Endodermal cell (in vitro differentiated cells): ENCODE measurements at regions not wholly inside any gene's neighbourhood (a gene's known extent, or its start where the extent isn't known, plus 50 kb on each side); places are given as distances from the start of the nearest gene placed in this dataset.

Experiments
- DNase-seq: peaks from one replicate; pipeline ENCODE4 v3.0.0-alpha.2; 2017
- H3K27ac ChIP-seq: 2 replicates; pipeline ENCODE4 v1.5.1; 2013; ENCODE audit warnings: mild to moderate bottlenecking, low read depth, low read length, moderate library complexity
- H3K27me3 ChIP-seq: 2 replicates; pipeline ENCODE4 v1.6.1; 2013; ENCODE audit warnings: mild to moderate bottlenecking, low read length, moderate library complexity; ENCODE audit not compliant: insufficient read depth, control insufficient read depth, poor library complexity, severe bottlenecking
- H3K36me3 ChIP-seq: 2 replicates; pipeline ENCODE4 v1.7.0; 2013; ENCODE audit warnings: mild to moderate bottlenecking, low read length, moderate library complexity; ENCODE audit not compliant: control insufficient read depth, insufficient read depth
- H3K4me1 ChIP-seq: one replicate; pipeline ENCODE4 v1.7.0; 2013; ENCODE audit warnings: low read length; ENCODE audit not compliant: control insufficient read depth, insufficient read depth
- H3K4me3 ChIP-seq: 2 replicates; pipeline ENCODE4 v1.5.1; 2013; ENCODE audit warnings: mild to moderate bottlenecking, low read length, moderate library complexity
- H3K9ac ChIP-seq: 2 replicates; pipeline ENCODE4 v1.6.1; 2013; ENCODE audit warnings: mild to moderate bottlenecking, low read length, moderate library complexity; ENCODE audit not compliant: poor library complexity, severe bottlenecking; ENCODE audit errors: extremely low read depth
- H3K9me3 ChIP-seq: 2 replicates; pipeline ENCODE4 v1.6.1; 2013; ENCODE audit warnings: mild to moderate bottlenecking, low read length, moderate library complexity; ENCODE audit not compliant: control insufficient read depth
- H3K27ac Mint-ChIP-seq: 2 replicates; pipeline ENCODE4 v1.8.0; 2020; ENCODE audit warnings: mixed read lengths
- H3K27me3 Mint-ChIP-seq: 2 replicates; pipeline ENCODE4 v1.8.0; 2021; ENCODE audit warnings: mild to moderate bottlenecking, mixed read lengths; ENCODE audit not compliant: insufficient read depth
- H3K36me3 Mint-ChIP-seq: 2 replicates; pipeline ENCODE4 v1.8.0; 2020; ENCODE audit warnings: low read depth, mixed read lengths
- H3K4me1 Mint-ChIP-seq: 2 replicates; pipeline ENCODE4 v1.8.0; 2020; ENCODE audit warnings: mixed read lengths
- H3K4me3 Mint-ChIP-seq: 2 replicates; pipeline ENCODE4 v1.8.0; 2020; ENCODE audit warnings: mild to moderate bottlenecking, moderate library complexity, mixed read lengths
- H3K9me3 Mint-ChIP-seq: 2 replicates; pipeline ENCODE4 v1.8.0; 2020; ENCODE audit warnings: mild to moderate bottlenecking, mixed read lengths
- CTCF ChIP-seq: fragments of 200-600 bp; sonication (generic); conservative IDR thresholded peaks from 2 replicates; pipeline ENCODE4 v1.5.0; 2021; ENCODE audit warnings: antibody characterized with exemption, mild to moderate bottlenecking
- WGBS, 2 experiments: methylation state at CpG; one replicate each; pipeline versions ENCODE4 v1.1.5 to v1.1.7; 2013; ENCODE audit warnings: missing lambda C conversion rate in 2 of 2, mixed read lengths in 1 of 2; ENCODE audit not compliant: insufficient coverage in 1 of 2, insufficient read length in 1 of 2; 5-methylcytosine and 5-hydroxymethylcytosine counted together

- WGBS, 2 experiments, result 80 to 85% methylated on average over 1 of the region's 1 CpG
- Histone ChIP-seq H3K4me3 (no peak overlapping the region), H3K9me3 (peaks cover 16% of the 10 kb centered on the region), H3K9ac (no peak overlapping the region), H3K36me3 (no peaks in the 10 kb centered on the region), H3K27me3 (no peaks in the 10 kb centered on the region), H3K4me1 (peaks cover 2% of the 10 kb centered on the region), H3K27ac (no peak overlapping the region)
- no peaks in the 10 kb centered on the region for H3K4me1 Mint-ChIP-seq
- TF ChIP-seq CTCF, result peak; percentile 54
- H3K9me3 Mint-ChIP-seq, result peaks cover 11% of the 10 kb centered on the region
- H3K27ac Mint-ChIP-seq, result no peak overlapping the region
- no peak for DNase-seq
- no peak overlapping the region for H3K4me3 Mint-ChIP-seq
- H3K27me3 Mint-ChIP-seq, result no peaks in the 10 kb centered on the region
- H3K36me3 Mint-ChIP-seq, result no peaks in the 10 kb centered on the region
Measured at GRCh38 chr4:22970665-22971064, 277.9 kb downstream of the GBA3 start.

GRCh38 chr4:22969287-22969896, 276.7 kb downstream of the GBA3 start:
- H3K4me3 Mint-ChIP-seq, result no peak overlapping the region
- no peak overlapping the region for H3K9ac ChIP-seq
- no peak for TF ChIP-seq CTCF
- no peak for DNase-seq
- H3K36me3 ChIP-seq, result no peaks in the 10 kb centered on the region
- no peaks in the 10 kb centered on the region for H3K36me3 Mint-ChIP-seq
- no peaks in the 10 kb centered on the region for H3K4me1 Mint-ChIP-seq
- no peaks in the 10 kb centered on the region for H3K27me3 Mint-ChIP-seq
- 96% methylated on average over 3 of the region's 4 CpGs; no CpG with 5 or more reads in 1 of the 2 experiments for WGBS, 2 experiments
- no peak overlapping the region for H3K4me3 ChIP-seq
- peaks cover 9% of the 10 kb centered on the region for H3K9me3 Mint-ChIP-seq
- H3K27me3 ChIP-seq, result no peaks in the 10 kb centered on the region
- peaks cover 12% of the 10 kb centered on the region for H3K9me3 ChIP-seq
- H3K4me1 ChIP-seq, result peaks cover 2% of the 10 kb centered on the region
- H3K27ac Mint-ChIP-seq, result no peak overlapping the region
- no peak overlapping the region for H3K27ac ChIP-seq

GRCh38 chr4:22962295-22962694, 269.6 kb downstream of the GBA3 start:
- Mint-ChIP-seq H3K4me3 (no peak overlapping the region), H3K4me1 (peaks cover 4% of the 10 kb centered on the region), H3K36me3 (no peaks in the 10 kb centered on the region), H3K27ac (no peak overlapping the region), H3K9me3 (peaks cover 6% of the 10 kb centered on the region), H3K27me3 (no peaks in the 10 kb centered on the region)
- DNase-seq, result peak; percentile 53
- H3K36me3 ChIP-seq, result no peaks in the 10 kb centered on the region
- no peak overlapping the region for H3K4me3 ChIP-seq
- no peaks in the 10 kb centered on the region for H3K27me3 ChIP-seq
- no peak overlapping the region for H3K9ac ChIP-seq
- H3K27ac ChIP-seq, result no peak overlapping the region
- no peaks in the 10 kb centered on the region for H3K4me1 ChIP-seq
- peak; percentile 83 for TF ChIP-seq CTCF
- whole genome bisulfite sequencing, 2 experiments, result 61% methylated on average over 4 of the region's 4 CpGs; no CpG with 5 or more reads in 1 of the 2 experiments
- no peaks in the 10 kb centered on the region for H3K9me3 ChIP-seq
